COR-L47 (cell line): ENCODE measurements at regions not wholly inside any gene's neighbourhood (a gene's known extent, or its start where the extent isn't known, plus 50 kb on each side); places are given as distances from the start of the nearest gene placed in this dataset.
A peak's percentile ranks its signal among the peaks of the same experiment; 100 is the strongest.
"Not testable (repeated sequence)": the region's sequence is repeated elsewhere in the genome, so short reads cannot be mapped to it uniquely, and the experiment has no call there.

Experiments
- DNase-seq: peaks from one replicate; lab custom pipeline; 2025; lab: John Stamatoyannopoulos, UW

DNA sequence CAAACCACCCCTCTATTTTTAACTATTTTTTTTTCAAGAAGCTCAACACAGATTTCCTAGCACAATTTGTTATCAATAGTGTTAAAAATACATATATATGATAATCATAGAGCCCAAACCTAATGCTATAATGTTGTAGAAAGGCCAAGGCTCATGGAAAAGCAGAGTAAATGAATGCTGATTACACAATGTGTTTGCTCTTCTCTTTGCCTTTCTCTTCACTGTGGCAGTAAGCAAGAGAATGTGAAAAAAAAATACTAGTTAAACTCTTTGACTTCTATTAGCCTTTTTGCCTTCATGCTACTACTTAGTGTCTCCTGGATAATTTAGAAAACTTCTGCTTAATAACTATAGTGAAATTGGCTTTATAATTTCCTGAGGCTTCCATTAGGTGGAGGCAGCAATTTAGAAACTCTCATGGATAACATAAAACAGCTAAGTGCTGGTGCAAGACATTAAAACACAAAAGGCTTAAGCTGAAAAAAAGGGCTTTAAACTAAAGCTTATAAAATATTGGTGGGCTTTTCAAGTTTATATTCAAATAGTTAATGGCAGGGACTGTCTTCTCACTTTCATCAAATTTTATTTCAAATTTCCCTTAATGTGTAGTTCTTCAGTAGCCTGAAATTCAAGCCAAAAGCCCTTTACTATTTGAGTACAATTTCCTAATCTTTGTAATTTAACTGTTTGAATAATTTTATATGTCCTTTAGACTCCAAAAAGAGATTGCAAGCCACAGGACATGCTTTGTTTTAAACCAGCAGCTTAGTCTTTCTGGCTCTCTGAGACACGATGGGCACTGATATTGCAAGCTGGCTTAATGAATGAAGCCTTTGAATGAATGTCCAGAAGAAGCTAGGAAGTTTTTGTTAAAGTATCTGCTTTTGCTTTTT, 2031.8 kb upstream of the CDH6 start:
- no peak for DNase-seq

DNA sequence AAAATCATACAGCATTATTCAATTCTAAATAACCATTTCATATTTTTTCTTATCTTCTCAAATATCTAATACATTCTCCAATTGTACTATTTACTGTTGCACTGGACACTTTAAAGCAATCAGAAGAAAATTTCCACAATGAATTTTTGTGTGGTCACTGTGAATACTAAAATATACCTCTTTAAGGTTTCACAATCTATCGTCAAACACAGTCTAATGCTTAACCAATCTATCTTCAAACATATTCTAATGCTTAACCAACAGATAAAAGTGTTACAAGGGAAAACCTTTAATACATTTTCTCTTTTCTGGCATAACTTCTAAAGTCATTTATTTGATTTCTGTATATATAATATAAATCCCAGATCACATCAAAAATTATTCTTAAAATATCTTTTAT, 2035.5 kb upstream of the CDH6 start:
- DNase-seq = no peak

DNA sequence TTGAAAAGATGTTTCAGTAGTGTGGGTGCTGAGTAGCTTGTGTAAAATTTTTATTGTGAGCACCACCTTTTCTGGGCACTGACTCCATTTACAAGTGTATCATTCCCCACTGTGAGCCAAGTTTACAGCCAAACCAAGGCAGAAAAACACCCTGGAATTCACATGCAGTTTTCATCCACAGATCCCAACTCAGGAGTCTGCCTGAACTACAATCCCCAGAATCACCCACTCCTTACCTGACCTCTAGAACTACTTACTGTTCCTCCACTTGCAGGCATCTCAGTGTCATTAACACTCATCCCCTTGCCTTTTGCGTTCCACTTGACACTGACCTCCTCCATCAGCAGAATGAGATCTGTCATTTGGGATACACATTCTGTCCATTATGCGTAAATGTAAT, 2042.6 kb upstream of the CDH6 start:
- DNase-seq = no peak

DNA sequence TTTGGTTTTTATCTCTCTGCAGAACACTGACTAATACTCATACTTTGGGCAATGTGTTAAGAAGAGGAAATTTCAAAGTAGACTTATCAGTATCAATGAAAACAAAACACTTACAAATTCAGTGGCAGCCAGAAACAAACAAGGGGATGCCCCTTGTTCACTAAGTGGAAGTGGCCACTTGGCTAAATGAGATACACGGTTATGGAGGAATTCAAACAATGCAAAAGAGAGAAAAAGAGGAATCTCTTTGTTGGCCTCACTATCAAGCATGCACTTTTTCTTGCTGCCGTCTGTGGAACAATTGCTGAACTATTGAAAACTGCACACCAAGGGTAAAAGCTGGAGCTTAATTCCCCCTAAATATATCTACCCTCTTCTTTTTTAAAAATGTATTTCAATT, 2044.9 kb upstream of the CDH6 start:
- no peak for DNase-seq

DNA sequence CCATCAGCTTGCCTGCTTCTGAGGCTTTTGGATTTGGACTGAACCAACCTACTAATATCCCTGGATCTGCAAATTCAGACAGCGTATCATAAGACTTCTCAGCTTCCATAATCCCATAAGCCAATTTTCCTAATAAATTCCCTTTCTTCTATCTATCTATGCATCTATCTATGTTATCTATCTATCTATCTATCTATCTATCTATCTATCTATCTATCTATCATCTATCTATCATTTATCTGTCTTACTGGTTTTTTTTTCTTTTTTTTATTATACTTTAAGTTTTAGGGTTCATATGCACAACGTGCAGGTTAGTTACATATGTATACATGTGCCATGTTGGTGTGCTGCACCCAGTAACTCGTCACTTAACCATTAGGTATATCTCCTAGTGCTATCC, 2045.4 kb upstream of the CDH6 start:
- DNase-seq = no peak

DNA sequence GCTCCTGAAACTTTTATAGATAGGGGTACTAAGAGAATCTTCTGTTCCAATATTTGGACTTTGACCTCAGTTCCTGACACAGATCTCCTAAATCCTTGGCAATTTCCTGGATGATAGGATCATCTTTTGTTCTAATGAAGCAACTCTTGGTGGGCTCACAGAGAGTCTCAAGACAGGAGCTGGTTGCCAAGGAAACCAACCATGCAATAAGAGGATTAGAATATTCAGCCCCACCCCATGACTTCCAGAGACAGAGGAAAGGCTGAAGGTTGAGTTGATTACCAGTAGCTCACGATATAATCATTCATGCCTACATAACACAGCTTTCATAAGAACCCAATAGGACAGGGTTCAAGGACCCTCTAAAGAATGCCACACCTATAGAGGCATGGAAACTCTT, 2050.2 kb upstream of the CDH6 start:
- no peak for DNase-seq

DNA sequence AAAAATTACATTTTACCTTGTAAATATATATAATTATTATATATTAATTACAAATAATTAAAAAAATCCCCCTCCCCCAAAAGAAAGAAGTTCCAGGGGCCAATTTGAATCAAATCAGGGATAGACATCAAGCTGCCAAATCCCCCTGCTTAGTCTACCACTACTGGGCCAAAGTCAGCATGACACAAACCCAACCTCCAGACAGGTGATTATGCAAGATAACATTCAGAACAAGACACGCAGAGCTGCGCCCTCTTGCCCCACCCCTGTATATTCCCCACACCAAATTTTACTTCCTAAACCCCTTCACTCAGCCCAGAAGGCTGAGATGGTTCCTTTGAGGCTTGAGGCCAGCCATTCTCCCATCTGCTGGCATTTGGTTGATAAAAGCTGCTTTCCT, 2059.1 kb upstream of the CDH6 start:
- DNase-seq = no peak

DNA sequence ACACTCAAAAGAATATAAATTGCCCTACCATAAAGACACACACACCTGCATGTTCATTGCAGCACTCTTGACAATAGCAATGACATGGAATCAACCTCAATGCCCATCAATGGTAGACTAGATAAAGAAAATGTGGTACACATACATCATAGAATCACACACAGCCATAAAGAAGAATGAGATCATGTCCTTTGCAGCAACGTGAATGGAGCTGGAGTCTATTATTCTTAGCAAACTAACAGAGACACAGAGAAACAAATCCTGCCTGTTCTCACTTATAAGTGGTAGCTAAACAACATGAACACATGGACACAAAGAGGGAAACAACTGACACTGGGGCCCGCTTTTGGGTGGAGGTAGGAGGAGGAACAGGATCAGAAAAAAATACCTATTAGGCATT, 2062.2 kb upstream of the CDH6 start:
- DNase-seq = no peak

DNA sequence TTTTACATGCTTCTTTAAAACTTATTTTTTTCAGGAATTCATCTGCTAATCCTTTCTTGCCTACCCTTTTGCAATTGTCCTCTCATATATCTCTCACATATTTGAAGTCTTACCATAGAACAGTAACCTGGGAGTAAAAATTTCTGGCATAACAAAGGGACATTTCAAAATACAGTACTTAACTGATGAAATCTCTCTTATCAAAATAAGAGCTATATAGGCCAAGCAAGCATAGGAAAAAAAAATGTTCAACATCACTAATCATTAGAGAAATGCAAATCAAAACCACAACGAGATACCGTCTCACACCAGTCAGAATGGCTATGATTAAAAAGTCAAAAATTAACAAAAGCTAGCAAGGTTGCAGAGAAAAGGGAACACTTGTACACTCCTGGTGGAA, 2062.7 kb upstream of the CDH6 start:
- no peak for DNase-seq

DNA sequence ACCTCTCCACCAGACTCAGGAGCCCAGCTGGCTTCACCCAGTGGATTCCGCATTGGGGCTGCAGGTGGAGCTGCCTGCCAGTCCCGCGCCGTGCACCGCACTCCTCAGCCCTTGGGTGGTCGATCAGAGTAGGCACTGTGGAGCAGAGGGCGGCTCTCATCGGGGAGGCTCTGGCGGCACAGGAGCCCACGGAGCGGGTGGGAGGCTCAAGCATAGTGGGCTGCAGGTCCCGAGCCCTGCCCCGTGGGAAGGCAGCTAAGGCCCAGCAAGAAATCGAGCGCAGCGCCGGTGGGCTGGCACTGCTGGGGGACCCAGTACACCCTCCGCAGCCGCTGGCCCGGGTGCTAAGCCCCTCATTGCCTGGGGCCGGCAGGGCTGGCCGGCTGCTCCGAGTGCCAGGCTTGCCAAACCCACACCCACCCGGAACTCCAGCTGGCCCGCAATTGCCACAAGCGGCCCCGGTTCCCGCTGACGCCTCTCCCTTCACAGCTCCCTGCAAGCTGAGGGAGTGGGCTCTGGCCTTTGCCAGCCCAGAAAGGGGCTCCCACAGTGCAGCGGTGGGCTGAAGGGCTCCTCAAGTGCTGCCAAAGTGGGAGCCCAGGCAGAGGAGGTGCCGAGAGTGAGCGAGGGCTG, 2065.8 kb upstream of the CDH6 start:
- DNase-seq = not testable (repeated sequence)

DNA sequence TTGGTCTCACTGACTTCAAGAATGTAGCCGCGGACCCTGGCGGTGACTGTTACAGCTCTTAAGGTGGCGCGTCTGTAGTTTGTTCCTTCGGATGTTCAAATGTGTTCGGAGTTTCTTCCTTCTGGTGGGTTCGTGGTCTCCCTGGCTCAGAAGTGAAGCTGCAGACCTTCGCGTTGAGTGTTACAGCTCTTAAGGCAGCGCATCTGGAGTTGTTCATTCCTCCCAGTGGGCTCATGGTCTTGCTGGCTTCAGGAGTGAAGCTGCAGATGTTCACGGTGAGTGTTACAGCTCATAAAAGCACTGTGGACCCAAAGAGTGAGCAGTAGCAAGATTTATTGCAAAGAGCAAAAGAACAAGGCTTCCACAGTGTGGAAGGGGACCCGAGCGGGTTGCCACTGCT, 2067.0 kb upstream of the CDH6 start:
- DNase-seq = not testable (repeated sequence)

DNA sequence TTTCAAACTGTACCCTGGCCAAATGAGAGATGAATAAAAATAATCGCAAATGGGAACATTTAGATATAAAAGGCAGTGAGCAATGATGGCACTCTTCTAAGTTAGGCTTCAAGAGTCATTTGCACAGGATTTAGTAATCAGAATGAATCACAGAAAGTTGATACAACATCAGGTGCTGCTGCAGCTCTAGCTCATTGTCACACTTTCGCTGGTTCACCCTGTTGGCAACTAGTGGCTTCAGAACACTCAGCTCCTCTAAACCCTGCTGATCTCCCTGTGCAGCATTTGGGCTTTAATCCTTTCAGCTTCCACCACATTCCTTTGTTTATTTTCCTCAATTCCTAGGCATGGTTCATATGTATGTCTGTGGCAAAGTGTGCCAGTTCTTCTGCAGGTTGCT, 2071.2 kb upstream of the CDH6 start:
- DNase-seq = no peak

DNA sequence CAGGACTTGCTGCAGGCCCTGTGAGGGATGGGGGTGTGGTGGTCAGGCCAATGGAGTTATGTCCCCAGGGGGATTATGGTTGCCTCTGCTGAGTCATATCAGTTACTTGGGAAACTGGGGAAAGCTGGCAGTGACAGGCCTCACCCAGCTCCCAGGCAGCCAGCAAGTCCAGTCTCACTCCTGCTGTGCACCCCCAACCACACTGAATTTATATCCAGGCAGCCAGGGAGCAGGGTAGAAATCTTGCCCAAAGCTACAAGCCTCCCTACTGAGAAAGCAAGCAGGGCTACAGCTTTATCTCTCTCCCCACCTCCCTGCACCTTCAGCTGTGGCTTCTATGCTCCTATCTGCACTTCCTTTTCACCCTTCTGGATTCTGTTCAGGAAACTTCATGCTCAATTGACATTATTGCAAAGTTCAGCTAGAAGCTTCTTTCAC, 2076.0 kb upstream of the CDH9 start:
- no peak for DNase-seq

DNA sequence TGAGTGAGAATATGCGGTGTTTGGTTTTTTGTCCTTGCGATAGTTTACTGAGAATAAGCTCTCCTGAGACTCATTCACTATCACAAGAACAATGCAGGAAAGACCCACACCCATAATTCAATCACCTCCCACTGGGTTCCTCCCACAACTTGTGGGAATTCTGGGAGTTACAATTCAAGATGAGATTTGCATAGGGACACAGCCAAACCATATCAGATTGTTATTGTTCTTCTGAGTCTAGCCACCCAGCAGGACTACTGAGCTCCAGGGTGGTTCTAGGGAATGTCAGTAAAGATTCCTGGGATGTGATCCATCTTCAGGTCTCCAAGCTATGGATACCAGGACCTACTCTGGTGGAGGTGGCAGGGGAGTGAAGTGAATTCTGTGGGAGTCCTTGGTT, 2075.1 kb upstream of the CDH9 start:
- DNase-seq = no peak

DNA sequence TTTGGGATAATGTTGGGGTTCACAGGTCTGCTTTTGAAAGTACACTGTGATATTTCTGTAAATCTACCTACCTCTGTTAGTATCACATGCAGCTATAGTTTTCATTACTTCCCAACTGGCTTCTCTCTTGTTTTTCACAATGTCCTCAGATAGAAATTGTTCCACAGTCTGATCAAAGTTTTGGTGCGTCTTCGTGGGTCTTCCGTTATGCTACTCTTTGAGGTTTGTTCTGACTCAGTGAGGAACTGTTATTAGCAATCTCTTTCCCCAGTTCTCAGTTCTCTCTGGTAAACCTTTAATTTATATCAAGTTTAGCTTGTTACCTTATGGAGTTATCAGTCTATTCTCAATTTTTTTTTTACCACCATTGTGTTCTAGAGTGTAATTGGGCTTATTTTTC, 2061.2 kb upstream of the CDH9 start:
- DNase-seq = no peak

DNA sequence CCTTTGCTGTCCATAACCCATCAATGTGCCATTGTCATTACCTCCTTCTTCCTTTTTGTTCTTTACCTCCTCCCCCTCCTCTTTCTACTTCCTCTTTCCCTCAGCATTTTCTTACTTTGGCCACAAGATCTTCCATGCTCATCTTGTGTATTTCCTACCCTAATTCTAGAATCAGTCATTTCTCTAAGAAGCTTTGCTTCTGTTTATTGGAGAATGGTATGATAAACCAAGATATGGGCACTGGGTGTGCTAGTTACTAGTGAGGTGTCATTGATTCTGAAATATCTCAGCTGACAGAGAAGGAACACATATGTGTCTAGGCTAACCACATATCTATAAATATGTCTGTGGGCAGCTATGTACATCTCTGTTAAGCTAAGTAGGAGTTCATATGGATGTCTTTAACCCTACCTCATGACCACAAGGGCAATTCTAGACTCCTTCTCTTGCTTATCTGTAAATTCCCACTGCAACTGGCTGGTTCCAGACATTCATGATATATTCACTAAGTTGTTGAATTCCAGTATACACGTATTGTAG, 2051.3 kb upstream of the CDH9 start:
- DNase-seq = no peak

DNA sequence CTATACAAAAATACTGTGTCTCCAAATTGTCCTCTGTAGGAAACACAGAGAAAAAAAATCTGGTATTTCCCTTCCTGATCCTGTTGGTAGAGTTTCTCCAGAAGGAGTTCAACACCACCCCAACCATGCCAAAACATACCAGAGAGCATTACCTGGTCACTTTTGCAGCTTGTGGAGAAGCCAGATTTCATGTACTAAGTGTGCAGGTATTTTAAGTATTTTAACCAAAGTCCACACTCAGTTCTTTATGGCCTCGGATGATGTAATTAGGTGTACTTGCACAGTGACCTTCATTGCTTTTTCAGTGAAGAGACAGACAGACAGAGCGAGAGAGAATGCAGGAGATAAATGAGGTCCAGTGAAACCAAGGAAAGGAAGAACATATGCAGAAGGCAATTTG, 2046.8 kb upstream of the CDH9 start:
- no peak for DNase-seq

DNA sequence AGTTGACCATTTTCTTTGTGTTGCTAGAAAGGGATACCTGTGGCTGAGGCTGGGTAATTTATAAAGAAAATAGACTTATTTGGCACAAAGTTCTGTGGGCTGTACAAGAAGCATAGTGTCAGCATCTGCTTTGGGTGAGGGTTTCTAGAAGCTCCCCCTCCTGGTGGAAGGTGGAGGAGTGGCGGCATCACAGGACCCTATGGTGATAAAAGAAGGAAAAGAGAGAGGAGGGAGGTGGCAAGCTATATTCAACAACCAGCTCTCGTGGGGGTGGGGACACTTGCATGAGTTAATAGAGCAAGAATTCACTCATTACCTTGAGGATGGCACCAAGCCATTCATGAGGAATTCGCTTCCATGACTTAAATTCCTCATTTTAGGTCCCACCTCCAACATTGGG, 2041.4 kb upstream of the CDH9 start:
- no peak for DNase-seq

DNA sequence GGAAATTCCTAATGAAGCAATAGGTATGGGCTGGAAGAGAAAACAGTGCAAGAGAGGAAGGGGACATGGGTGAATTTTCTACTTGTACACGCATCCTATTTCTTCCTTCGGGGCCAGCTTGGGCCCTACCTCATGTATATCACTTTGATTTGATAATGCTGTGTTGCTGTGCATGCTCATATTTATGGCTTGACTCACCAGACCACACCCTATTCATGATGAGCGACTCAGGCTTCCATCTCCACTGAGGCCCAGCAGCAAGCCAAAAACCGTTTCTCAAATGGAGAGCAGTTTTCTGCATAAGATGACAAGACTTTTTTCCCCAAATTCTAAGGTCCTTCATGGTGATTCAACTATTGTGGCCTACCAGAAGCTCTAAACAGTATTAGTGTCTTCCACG, 2039.1 kb upstream of the CDH9 start:
- no peak for DNase-seq

DNA sequence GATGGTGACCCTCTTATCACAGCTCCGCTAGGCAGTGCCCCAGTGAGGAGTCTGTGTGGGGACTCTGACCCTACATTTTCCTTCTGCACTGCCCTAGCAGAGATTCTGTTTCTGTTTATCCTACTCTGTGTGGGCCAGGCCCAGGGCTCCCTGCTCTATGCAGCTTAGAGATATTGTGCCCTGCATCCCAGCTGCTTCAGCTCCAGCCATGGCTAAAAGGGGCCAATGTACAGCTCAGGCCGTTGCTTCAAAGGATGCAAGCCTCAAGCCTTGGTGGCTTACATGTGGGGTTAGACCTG, 2030.7 kb upstream of the CDH9 start:
- DNase-seq = no peak

DNA sequence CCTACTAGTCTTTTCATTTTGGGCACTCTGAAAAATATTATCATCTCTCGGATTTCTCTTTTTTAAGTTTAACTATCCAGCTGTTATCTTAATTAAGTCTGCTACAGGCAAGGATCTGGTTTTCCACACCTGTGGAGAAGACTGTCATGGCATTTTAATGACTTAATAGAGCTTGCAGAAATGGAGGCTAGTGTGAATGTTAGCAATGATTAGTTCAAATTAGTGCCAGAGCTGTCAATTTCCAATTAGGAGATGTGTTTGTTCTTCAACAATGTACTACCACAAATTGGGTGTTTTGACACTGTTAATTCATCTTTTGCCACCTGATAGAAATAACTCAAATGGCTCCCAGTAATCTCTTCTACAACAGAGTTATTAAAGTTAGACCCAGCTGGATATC, 2023.0 kb upstream of the CDH9 start:
- peak; percentile 44 for DNase-seq

DNA sequence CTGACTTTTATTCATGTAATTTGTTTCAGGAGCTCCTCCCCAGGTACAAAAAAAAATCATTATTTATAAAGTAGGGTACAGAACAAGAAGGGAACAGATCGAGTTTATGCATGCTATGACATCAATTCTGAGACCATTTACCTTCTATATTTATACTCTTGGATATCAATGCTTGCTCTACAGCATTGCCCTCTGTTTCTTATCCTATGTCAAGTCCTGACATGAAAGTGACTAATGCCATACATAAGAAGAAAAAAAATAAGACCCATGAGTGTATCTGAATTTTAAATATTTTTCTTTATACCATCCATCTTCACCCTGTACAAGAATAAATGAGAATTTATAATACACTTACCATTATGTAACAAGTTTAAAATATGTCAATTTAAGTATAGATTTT, 2016.3 kb upstream of the CDH9 start:
- DNase-seq = no peak

DNA sequence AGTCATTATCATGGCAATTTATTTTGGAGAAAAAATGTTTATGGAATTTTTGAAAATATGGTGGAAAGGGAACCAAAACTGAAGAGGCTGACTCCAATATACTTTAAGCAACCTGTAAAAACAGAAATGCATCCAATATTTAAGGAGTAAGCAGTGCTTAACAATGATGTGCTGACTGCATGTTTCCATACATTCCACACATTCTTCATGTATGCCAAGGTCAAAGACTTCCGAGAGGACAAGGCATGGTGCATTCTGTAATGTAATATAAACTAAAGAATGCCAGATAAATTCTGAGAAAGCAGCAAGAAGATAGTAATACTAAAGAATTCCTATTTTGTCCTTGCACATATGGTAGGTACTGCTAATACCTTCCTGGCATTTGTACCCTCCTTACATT, 2015.9 kb upstream of the CDH9 start:
- DNase-seq = no peak

DNA sequence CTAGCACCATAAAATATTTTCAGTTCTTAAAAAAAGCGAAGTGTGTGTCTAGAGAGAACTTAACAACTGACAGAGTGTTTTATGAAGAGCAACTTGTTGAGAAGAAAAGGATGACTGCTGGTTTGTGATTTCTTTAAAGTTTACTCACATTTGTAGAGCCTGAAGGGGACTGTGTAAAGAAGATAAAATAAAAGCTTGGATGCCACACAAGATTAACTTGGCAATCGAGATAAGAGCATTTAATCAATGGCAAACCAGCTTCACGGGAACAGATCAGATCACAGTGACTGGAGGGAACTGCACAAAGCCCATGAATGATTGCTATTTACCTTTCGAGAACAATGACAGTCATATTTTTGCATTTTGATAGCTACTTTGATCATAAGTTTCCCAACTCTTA, 2013.1 kb upstream of the CDH9 start:
- DNase-seq = no peak
